CD4-positive, alpha-beta T cell treated with Interleukin-6 for 4 hours (primary cell): ENCODE measurements at regions not wholly inside any gene's neighbourhood (a gene's known extent, or its start where the extent isn't known, plus 50 kb on each side); places are given as distances from the start of the nearest gene placed in this dataset.
A peak's percentile ranks its signal among the peaks of the same experiment; 100 is the strongest.
"Not testable (repeated sequence)": the region's sequence is repeated elsewhere in the genome, so short reads cannot be mapped to it uniquely, and the experiment has no call there.

Experiments used
- DNase-seq: peaks from one replicate; pipeline ENCODE4 v3.0.0-alpha.2; 2020; ENCODE audit warnings: mixed read lengths

GRCh38 chrX:43423876-43424275, 232.2 kb upstream of the MAOA start:
- no peak for DNase-seq

GRCh38 chrX:43436517-43436916, 219.6 kb upstream of the MAOA start:
- DNase-seq: no peak

GRCh38 chrX:43446752-43447151, 209.3 kb upstream of the MAOA start:
- no peak for DNase-seq

GRCh38 chrX:43448688-43449087, 207.4 kb upstream of the MAOA start:
- DNase-seq: no peak

GRCh38 chrX:43450355-43450754, 205.7 kb upstream of the MAOA start:
- DNase-seq: no peak

- not testable (repeated sequence) for DNase-seq
Measured at GRCh38 chrX:43451976-43452686, 204.0 kb upstream of the MAOA start.

GRCh38 chrX:43456063-43456462, 200.0 kb upstream of the MAOA start:
- no peak for DNase-seq

GRCh38 chrX:43456906-43457305, 199.2 kb upstream of the MAOA start:
- no peak for DNase-seq

GRCh38 chrX:43467608-43468234, 188.4 kb upstream of the MAOA start:
- DNase-seq: peak; percentile 10

- no peak for DNase-seq
Measured at GRCh38 chrX:43469391-43470054, 186.6 kb upstream of the MAOA start.

GRCh38 chrX:43474321-43474720, 181.8 kb upstream of the MAOA start:
- no peak for DNase-seq

GRCh38 chrX:43479070-43479469, 177.0 kb upstream of the MAOA start:
- no peak for DNase-seq

- DNase-seq: no peak
Measured at GRCh38 chrX:43479850-43480249, 176.2 kb upstream of the MAOA start.

GRCh38 chrX:43481576-43481975, 174.5 kb upstream of the MAOA start:
- DNase-seq: no peak

- DNase-seq: no peak
Measured at GRCh38 chrX:43493756-43494155, 162.3 kb upstream of the MAOA start.

GRCh38 chrX:43500246-43500645, 155.9 kb upstream of the MAOA start:
- DNase-seq: no peak

- DNase-seq: no peak
Measured at GRCh38 chrX:43500996-43501694, 155.0 kb upstream of the MAOA start.

GRCh38 chrX:43504394-43504793, 151.7 kb upstream of the MAOA start:
- no peak for DNase-seq

GRCh38 chrX:43505769-43506168, 150.3 kb upstream of the MAOA start:
- DNase-seq: no peak

- DNase-seq: no peak
Measured at GRCh38 chrX:43508694-43509093, 147.4 kb upstream of the MAOA start.

- no peak for DNase-seq
Measured at GRCh38 chrX:43510209-43510608, 145.9 kb upstream of the MAOA start.

- DNase-seq: no peak
Measured at GRCh38 chrX:43513085-43513484, 143.0 kb upstream of the MAOA start.

- no peak for DNase-seq
Measured at GRCh38 chrX:43514820-43515219, 141.3 kb upstream of the MAOA start.

GRCh38 chrX:43522582-43522981, 133.5 kb upstream of the MAOA start:
- DNase-seq: no peak
